ENCODE measurements at regions not wholly inside any gene's neighbourhood (a gene's known extent, or its start where the extent isn't known, plus 50 kb on each side); places are given as distances from the start of the nearest gene placed in this dataset.

- DNase-seq (ENCODE audit: low spot score) = no peak
Observed at GRCh38 chr12:76220980-76221379, 127.2 kb downstream of the BBS10 start.

GRCh38 chr12:76219806-76220205 is 128.4 kb downstream of the BBS10 start:
- DNase-seq (ENCODE audit: low spot score) = no peak

GRCh38 chr12:76216585-76217472 is 131.4 kb downstream of the BBS10 start:
- no peak for DNase-seq (ENCODE audit: low spot score)

GRCh38 chr12:76208129-76208528 is 123.6 kb upstream of the NAP1L1 start:
- no peak for DNase-seq (ENCODE audit: low spot score)

GRCh38 chr12:76206677-76207072 is 122.2 kb upstream of the NAP1L1 start:
- no peak for DNase-seq (ENCODE audit: low spot score)

- no peak for DNase-seq (ENCODE audit: low spot score)
Observed at GRCh38 chr12:76206039-76206676, 121.7 kb upstream of the NAP1L1 start.

- DNase-seq (ENCODE audit: low spot score) = no peak
Observed at GRCh38 chr12:76202621-76203020, 118.1 kb upstream of the NAP1L1 start.

- no peak for DNase-seq (ENCODE audit: low spot score)
Observed at GRCh38 chr12:76201758-76202157, 117.3 kb upstream of the NAP1L1 start.

- DNase-seq (ENCODE audit: low spot score) = no peak
Observed at GRCh38 chr12:76201316-76201715, 116.8 kb upstream of the NAP1L1 start.

- no peak for DNase-seq (ENCODE audit: low spot score)
Observed at GRCh38 chr12:76199808-76200207, 115.3 kb upstream of the NAP1L1 start.

- DNase-seq (ENCODE audit: low spot score) = no peak
Observed at GRCh38 chr12:76198839-76199238, 114.4 kb upstream of the NAP1L1 start.

GRCh38 chr12:76197283-76197682 is 112.8 kb upstream of the NAP1L1 start:
- no peak for DNase-seq (ENCODE audit: low spot score)

- no peak for DNase-seq (ENCODE audit: low spot score)
Observed at GRCh38 chr12:76195920-76196319, 111.4 kb upstream of the NAP1L1 start.

- no peak for DNase-seq (ENCODE audit: low spot score)
Observed at GRCh38 chr12:76194724-76195123, 110.2 kb upstream of the NAP1L1 start.

GRCh38 chr12:76193961-76194360 is 109.5 kb upstream of the NAP1L1 start:
- no peak for DNase-seq (ENCODE audit: low spot score)

GRCh38 chr12:76192416-76192815 is 107.9 kb upstream of the NAP1L1 start:
- no peak for DNase-seq (ENCODE audit: low spot score)

- no peak for DNase-seq (ENCODE audit: low spot score)
Observed at GRCh38 chr12:76190299-76190698, 105.8 kb upstream of the NAP1L1 start.

GRCh38 chr12:76189851-76190250 is 105.4 kb upstream of the NAP1L1 start:
- no peak for DNase-seq (ENCODE audit: low spot score)

GRCh38 chr12:76187177-76187576 is 102.7 kb upstream of the NAP1L1 start:
- DNase-seq (ENCODE audit: low spot score) = no peak

- no peak for DNase-seq (ENCODE audit: low spot score)
Observed at GRCh38 chr12:76186131-76186906, 101.8 kb upstream of the NAP1L1 start.

- no peak for DNase-seq (ENCODE audit: low spot score)
Observed at GRCh38 chr12:76183459-76184186, 99.1 kb upstream of the NAP1L1 start.

All from mucosa of gallbladder (tissue), 1 donor.